ENCODE measurements at regions not wholly inside any gene's neighbourhood (a gene's known extent, or its start where the extent isn't known, plus 50 kb on each side); places are given as distances from the start of the nearest gene placed in this dataset.
"Not testable (repeated sequence)": the region's sequence is repeated elsewhere in the genome, so short reads cannot be mapped to it uniquely, and the experiment has no call there.

- DNase-seq (ENCODE audit: insufficient read length, low spot score) (no peak), FAIRE-seq (no peak)
Observed at GRCh38 chr13:55602784-55603183, 1537.9 kb upstream of the PRR20A start.

- FAIRE-seq (no peak), DNase-seq (ENCODE audit: insufficient read length, low spot score) (no peak)
Observed at GRCh38 chr13:55606045-55606665, 1534.6 kb upstream of the PRR20A start.

GRCh38 chr13:55613429-55614187, 1527.1 kb upstream of the PRR20A start:
- FAIRE-seq, result no peak
- no peak for DNase-seq (ENCODE audit: insufficient read length, low spot score)

GRCh38 chr13:55615081-55615480, 1525.6 kb upstream of the PRR20A start:
- FAIRE-seq (no peak), DNase-seq (ENCODE audit: insufficient read length, low spot score) (no peak)

GRCh38 chr13:55617241-55617640, 1523.5 kb upstream of the PRR20A start:
- DNase-seq (ENCODE audit: insufficient read length, low spot score) (no peak), FAIRE-seq (no peak)

GRCh38 chr13:55627221-55627620, 1513.5 kb upstream of the PRR20A start:
- FAIRE-seq (no peak), DNase-seq (ENCODE audit: insufficient read length, low spot score) (no peak)

GRCh38 chr13:55632402-55632801, 1508.3 kb upstream of the PRR20A start:
- no peak for DNase-seq (ENCODE audit: insufficient read length, low spot score)
- FAIRE-seq, result no peak

- no peak for FAIRE-seq
Observed at GRCh38 chr13:55649485-55649884, 1491.2 kb upstream of the PRR20A start.

GRCh38 chr13:55652657-55653056, 1488.1 kb upstream of the PRR20A start:
- FAIRE-seq (no peak), DNase-seq (ENCODE audit: insufficient read length, low spot score) (no peak)

More at GRCh38 chr13:55649485-55649884, 1491.2 kb upstream of the PRR20A start:
- no peak for DNase-seq (ENCODE audit: insufficient read length, low spot score)

GRCh38 chr13:55653497-55653896, 1487.2 kb upstream of the PRR20A start:
- FAIRE-seq, result no peak
- DNase-seq (ENCODE audit: insufficient read length, low spot score), result no peak

GRCh38 chr13:55654243-55654642, 1486.5 kb upstream of the PRR20A start:
- DNase-seq (ENCODE audit: insufficient read length, low spot score), result no peak
- no peak for FAIRE-seq

GRCh38 chr13:55660264-55660663, 1480.5 kb upstream of the PRR20A start:
- FAIRE-seq; DNase-seq (ENCODE audit: insufficient read length, low spot score): not testable (repeated sequence)

GRCh38 chr13:55660851-55661250, 1479.9 kb upstream of the PRR20A start:
- FAIRE-seq (no peak), DNase-seq (ENCODE audit: insufficient read length, low spot score) (no peak)

- FAIRE-seq (no peak), DNase-seq (ENCODE audit: insufficient read length, low spot score) (no peak)
Observed at GRCh38 chr13:55661505-55661904, 1479.2 kb upstream of the PRR20A start.

GRCh38 chr13:55664178-55664577, 1476.5 kb upstream of the PRR20A start:
- FAIRE-seq (no peak), DNase-seq (ENCODE audit: insufficient read length, low spot score) (no peak)

- FAIRE-seq (no peak), DNase-seq (ENCODE audit: insufficient read length, low spot score) (no peak)
Observed at GRCh38 chr13:55669051-55669450, 1471.7 kb upstream of the PRR20A start.

- DNase-seq (ENCODE audit: insufficient read length, low spot score), result no peak
Observed at GRCh38 chr13:55673910-55674309, 1466.8 kb upstream of the PRR20A start.

GRCh38 chr13:55682776-55683175, 1457.9 kb upstream of the PRR20A start:
- no peak for FAIRE-seq
- no peak for DNase-seq (ENCODE audit: insufficient read length, low spot score)

More at GRCh38 chr13:55673910-55674309, 1466.8 kb upstream of the PRR20A start:
- no peak for FAIRE-seq

GRCh38 chr13:55705526-55705925, 1435.2 kb upstream of the PRR20A start:
- DNase-seq (ENCODE audit: insufficient read length, low spot score) (no peak), FAIRE-seq (no peak)

- no peak for DNase-seq (ENCODE audit: insufficient read length, low spot score)
- FAIRE-seq, result no peak
Observed at GRCh38 chr13:55705971-55706370, 1434.7 kb upstream of the PRR20A start.

- DNase-seq (ENCODE audit: insufficient read length, low spot score) (no peak), FAIRE-seq (no peak)
Observed at GRCh38 chr13:55714120-55714519, 1426.6 kb upstream of the PRR20A start.

- FAIRE-seq (no peak), DNase-seq (ENCODE audit: insufficient read length, low spot score) (no peak)
Observed at GRCh38 chr13:55727683-55728082, 1413.0 kb upstream of the PRR20A start.

Measured in GM19239 (cell line).